HG02588 (cell line): ENCODE measurements at regions not wholly inside any gene's neighbourhood (a gene's known extent, or its start where the extent isn't known, plus 50 kb on each side); places are given as distances from the start of the nearest gene placed in this dataset.

Experiments
- ATAC-seq: cut with Tn5 transposase; IDR thresholded peaks from one replicate; pipeline ENCODE4 v1.9.1; 2021; ENCODE audit warnings: mild to moderate bottlenecking, moderate library complexity; ENCODE audit not compliant: unreplicated experiment

DNA sequence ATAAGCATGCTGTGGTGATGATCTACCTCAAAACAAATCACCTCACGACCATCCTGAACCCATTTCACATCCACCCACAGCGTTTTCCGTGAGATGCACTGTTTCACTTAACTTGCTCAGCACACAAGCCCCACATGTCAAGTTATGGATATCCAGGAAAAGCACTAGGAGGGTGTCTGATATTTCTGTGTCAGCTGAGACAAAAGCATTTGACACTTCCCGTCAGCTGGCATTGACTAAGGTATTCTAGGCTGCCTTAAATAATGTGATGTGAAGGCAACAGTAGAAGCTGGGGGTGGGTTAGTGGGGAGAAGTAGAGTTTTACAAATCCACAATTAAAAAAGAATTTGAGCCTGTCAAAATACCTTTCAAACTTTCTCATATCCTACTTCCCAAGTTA lies 68.7 kb upstream of the MDFIC start:
- ATAC-seq, result no peak

GRCh38 chr7:114854369-114854768 lies 67.5 kb upstream of the MDFIC start:
- no peak for ATAC-seq

GRCh38 chr7:114856625-114857024 lies 65.3 kb upstream of the MDFIC start:
- ATAC-seq, result no peak

GRCh38 chr7:114857605-114858004 lies 64.3 kb upstream of the MDFIC start:
- no peak for ATAC-seq

- no peak for ATAC-seq
These were observed 62.4 kb upstream of the MDFIC start for GRCh38 chr7:114859477-114859876.

- ATAC-seq, result no peak
These were observed 61.7 kb upstream of the MDFIC start for GRCh38 chr7:114860206-114860605.

DNA sequence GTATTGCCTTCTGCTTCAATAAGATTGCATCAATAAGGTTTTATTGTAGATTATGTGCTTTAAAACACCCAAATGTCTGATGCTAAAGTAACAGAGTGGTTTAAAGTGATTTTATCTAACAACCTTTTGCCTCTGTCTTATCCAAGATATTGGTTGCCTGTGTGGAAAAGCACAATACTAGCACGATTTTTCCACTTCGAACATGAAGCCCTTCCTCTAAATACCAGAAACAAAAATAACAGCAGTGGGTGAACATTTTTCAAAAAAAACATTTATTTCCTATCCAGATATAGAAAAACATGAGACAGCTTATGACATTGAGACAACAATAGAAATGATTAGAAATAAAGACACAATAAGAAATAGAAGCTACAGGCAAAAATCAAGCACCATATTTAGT lies 59.5 kb upstream of the MDFIC start:
- no peak for ATAC-seq

GRCh38 chr7:114864278-114864677 lies 57.6 kb upstream of the MDFIC start:
- ATAC-seq, result no peak

DNA sequence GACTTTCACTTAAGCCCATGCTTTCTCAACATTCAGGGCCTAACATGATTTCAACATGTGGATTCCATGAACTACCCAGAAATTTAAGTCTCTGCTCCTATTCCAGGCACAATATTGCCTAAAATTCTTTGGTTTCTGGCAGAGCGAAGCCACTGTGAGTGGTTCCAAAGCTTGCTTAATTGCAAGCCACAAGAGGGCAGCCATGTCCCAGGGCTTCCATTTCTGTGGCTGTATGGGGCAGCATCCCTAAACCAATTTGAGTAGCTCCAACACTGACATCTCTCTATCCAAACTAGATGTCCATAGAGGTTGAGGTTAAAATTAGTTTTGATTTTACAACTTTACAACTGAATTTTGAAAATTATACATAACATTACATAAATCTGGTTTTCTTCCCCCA lies 56.3 kb upstream of the MDFIC start:
- peak; percentile 94 for ATAC-seq
